Left renal pelvis (tissue), 4 donors: ENCODE measurements at regions not wholly inside any gene's neighbourhood (a gene's known extent, or its start where the extent isn't known, plus 50 kb on each side); places are given as distances from the start of the nearest gene placed in this dataset.

Experiments used
- DNase-seq, 4 donors: peaks; one replicate each; pipeline ENCODE4 v3.0.0-alpha.2; 2013; ENCODE audit warnings: low read depth in 4 of 4, low spot score in 3 of 4

DNA sequence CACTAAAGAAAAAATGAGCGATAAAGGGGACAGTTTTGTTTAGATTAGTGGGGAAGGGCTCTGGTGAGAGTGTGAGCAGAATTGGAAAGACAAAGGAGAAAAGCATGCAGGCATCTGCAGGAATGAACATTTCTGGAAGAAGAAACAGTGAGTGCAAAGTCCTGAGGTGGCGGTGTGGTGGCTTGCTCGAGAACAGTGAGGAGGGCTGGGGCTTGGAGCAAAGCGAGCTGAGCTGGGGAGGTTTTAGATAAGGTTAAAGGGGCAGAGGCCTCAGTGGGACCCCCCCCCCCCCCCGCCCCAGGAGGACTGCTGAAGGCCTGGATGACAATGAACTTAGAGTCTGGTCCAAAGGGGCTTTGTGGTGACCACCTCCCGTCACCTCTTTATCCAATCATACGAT, 202.7 kb upstream of the MVB12B start:
- no peak for DNase-seq

DNA sequence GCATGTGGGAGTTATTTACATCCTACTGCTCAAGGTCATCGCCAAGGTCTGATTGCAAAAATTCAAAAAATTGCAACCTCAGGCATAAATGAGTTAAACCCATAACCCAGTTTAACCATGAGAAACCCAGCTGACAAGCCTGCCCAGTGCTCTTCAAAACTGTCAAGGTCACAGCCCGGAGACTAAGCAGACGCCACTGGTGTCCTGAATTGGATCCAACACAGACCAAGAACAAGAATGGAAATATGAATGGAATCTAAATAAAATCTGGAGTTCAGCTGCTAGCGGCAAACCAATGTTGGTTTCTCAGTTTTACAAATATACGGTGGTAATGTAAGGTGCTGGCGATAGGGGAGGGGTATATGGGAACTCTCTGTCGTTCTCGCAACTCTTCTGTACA, 201.5 kb upstream of the MVB12B start:
- no peak for DNase-seq

DNA sequence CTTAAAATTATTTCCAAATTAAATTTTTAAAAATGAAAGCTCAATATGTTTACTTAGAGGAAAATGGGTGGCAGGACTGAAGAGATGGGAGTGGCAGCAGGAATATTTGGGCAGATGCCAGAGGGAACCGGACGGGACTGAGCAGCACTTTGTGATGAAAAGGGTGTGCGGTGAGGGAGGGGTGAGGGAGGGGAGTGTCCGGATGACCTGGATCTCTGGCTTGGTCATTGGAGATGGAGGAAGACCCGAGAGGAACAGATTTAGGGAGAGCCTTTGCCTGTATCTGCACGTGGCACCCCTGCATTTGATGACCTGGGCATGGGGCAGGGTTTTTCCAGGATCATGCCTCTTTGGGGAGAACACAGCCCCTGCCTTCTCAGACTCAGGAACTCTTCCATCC, 201.1 kb upstream of the MVB12B start:
- no peak for DNase-seq

DNA sequence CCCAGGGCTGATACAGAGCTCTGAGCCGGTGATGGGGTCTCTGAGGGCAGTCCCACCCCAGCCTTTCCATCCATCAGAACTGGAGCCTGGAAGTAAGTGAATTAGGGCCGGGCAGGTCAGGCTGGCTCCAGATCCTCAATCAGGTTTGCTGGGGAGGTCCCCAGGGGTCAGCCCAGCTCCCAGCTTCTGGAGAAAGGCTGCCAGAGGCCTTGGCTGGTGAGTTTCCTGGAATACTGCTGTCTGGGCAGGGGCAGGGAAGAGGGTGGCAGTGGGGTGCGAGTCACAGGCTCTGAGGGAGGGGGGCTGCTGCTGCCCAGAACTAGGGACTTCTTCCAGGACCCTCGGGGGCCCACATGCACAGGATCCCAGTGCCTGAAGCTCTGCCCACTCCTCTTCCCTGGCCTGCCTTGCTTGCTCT, 200.6 kb upstream of the MVB12B start:
- no peak for DNase-seq

DNA sequence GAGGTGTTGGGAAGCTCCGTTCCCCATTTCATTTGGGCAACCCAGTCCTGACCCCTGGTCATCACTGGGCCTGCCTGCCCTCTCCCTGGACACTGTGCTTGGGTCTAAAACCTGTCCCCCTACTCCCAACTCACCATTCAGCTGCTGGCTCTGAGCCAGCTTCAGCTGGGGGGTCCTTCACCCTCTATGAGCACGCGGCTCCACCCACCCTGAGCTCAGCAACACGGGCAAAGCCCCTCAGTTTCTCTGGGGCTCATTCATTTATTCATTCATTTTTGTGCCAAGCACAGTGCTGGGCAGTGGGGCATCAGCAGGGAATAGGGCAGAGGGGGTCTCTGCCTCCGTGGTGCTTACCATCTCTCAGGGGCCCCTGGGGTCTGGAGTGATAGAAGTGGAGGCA, 199.8 kb upstream of the MVB12B start:
- no peak for DNase-seq

DNA sequence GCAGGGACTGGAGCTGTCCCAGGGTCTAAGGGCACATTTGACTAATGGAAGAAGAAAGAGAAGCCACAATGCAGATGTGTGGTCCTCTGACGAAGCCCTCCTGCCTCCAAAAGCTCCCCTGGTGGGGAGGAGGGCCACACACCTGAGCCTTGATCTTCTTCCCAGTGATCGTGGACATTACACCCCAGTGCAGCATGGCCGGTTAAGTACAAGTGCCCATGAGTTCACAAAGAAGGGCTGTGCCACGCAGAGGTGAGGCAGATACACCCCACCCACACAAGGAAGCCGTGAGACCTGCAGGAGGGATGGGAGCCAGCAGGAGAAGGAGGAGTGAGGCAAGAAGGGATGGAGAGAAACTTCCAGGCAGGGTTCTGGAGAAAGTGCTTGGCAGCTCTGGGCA, 199.0 kb upstream of the MVB12B start:
- DNase-seq: no peak

DNA sequence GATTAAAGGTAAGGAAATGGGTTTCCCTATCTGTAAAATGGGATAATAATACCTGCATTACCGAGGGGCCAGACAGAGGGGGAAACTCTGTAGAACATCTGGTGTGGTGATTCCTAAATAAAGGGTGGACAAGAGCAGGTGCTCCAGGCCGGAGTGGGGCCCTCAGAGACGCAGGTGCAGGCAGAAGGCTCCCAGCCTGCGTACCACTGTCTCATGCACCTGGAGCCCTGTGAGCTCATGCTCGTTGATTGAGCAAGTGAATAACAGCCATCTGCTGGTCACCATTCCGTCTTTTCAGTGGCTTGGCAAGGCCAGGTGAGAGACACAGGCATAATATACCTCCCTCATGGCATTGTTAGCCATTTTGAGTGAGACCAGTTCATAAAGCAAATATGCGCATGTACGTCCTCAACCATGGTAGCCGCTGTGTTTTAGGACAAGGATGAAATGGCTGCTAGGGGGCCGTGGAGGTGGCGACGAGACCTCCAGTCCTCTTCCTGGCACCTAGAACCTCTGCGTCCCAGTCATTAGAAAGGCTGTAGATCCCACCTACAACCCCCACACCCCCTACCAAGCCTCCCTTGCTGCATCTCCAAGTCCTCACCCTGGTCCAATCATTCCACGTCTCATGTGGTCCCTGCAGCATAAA, 198.0 kb upstream of the MVB12B start:
- no peak for DNase-seq

DNA sequence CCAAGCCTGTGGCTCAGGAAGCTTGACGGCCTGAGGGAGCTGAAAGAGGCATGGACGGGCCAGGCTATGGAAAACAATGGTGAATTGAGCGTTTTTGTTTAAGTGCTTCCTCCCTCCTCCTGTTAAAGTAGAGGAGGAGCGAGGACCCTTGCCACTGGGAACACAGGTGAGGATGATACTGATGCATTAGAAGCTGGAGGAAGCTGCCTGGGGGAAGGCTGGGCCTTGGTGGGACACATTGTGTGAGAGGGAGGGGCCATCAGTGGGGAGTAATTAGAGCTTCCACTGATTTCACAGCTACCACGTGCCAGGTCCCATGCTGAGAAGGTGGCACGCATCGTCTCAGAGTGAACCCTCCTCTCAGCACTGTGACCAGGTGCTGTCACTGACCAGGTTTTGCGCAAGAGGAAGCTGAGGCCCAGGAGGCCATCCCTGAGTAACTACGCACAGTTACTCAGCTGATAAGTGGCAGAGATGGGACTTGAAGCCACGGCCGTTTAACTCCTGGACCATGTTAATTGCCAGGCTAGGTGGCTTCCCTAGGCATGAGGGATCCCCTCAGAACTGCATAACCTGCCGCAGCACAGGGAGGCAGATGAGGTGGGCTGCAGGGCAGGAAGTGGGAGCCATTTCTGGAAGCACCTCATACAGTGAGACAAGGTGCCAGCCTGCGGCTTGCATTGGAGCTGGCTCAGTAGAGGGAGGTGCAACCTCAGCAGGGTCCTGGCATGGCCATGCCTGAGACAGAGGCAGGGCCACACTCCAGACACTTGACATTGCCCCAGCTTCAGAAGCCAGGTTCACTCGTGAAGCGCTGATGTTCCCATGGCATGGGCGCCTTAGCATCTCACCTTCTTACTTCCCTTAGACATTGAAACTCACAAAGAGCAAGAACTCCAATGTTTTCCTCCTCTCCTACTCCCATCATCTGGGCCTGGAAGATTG, 195.3 kb upstream of the MVB12B start:
- no peak for DNase-seq

DNA sequence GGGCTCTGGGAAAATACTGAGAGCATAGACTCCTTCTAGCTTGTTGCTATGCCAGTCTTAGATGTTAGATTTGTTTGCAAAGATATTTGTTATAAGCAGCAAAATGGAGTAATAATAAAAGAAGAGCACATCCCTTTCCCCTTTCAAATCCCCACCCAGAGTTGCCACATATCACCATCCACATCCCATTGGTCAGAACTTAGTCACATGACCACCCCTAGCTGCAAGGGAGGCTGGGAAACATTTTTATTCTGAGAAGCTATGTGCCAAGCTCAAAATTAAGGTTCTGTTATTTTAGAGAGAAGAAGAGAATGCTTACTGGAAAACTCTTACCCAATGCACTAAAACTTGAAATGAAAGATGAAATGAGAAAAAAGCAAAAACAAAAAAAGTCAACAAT, 193.9 kb upstream of the MVB12B start:
- no peak for DNase-seq

DNA sequence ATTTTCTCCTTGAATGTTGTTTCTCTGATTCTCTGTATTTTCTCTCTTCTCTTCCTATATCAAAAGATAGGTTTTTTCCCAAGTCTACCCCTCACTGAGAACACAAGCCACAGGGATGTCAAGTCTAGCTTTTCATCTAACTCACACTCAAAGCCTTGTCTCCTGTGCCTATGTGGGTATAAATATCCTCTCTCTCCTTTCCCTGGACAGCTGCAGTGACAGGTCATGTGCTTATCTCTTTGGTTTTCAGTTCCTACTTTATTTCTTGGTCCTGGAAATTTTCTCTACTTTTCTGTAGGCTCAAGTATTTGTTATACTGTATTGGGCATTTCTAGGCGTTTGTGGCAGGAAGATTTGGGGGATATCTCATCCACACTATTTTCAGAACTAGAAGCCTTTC, 182.4 kb upstream of the MVB12B start:
- no peak for DNase-seq

DNA sequence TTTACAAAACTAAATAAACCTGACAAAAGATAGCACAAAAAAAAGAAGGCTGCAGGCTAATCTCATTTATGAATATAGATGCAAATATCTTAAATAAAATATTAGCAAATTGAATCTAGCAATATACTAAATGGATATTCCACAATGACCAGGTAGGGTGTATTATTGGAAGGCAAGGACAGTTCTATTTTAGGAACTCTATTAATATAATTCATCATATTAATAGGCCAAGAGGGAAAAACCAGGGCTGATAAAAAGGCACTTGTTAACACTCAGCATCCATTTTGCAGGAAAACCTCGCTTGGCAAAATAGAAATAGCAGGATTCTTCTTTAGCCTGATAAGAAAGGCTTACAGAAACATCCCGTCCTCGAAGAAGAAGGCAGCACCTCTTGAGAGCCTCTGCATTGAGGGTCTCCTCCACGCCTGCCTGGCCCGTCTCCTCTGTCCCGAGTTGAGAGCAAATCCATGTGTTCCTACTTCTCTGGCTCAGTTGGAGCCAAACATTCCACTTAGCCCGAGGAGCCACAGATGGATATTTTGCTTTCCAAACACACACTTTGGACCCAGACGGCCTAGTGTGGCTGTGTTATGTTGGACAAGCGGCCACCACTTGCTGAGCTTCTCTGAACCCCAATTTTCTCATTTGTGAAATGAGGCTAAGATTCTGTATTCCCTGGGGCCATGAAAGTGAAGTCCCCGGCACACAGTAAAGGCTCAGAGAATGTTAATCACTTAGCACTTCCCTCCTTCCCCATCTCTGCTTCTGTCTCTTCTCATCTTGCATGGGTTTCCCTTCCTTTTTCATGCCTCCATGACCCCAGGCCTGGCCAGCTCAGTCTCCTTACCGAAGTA, 181.8 kb upstream of the MVB12B start:
- DNase-seq: no peak

DNA sequence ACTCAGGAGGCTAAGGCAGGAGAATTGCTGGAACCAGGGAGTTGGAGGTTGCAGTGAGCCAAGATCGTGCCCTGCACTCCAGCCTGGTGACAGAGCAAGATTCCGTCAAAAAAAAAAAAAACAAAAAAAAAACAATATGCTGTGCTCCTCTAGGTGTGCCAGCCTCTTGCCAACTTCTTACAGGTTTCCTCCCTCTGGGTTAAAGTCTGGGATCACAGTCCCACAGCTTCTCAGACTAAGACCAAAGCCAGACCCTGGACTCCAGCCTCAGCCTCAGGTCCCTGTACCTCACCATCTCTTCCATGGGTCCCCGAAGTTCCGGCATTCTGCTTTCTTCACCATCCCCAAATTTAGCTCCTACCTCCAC, 180.8 kb upstream of the MVB12B start:
- DNase-seq: no peak

DNA sequence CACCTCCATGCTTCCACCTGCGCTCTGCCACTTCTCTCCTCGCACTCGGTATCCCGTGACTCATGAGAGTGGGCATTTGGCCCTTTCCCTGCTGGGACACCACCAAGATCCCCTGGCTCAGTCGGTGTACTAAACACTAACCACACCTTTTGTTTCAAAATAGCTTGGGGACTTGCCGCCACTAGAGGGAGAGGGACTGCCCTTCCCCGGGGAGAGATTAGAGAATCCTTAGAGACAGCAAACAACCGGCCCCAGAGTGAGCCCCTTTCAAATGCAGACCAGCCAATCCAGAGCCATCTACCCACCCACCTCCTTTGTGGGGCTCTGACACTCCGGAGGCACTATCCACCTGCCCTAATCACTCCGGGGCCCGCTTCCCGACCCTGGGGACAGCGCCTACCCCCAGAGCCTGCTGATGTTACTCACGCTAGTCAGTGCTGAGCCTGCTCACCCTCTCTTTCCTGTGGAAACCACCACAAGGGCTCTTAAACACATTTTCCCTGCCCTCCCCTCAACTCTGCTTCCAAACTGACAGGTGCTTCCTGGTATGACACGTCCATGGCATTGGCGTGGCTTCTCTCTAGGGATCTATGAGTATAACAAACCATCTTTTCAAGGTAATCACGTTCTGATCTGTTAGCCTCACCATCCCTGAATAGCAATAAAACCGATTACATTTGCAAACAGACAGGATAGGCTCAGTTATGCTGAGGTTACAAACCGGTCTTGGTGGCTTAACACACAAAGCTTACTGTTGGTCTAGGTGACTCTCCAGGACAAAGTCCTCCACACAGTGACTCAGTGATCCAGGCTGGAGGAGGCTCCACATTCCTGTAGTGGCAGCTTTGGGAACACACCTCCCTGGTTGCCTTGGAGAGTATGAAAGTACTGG, 180.1 kb upstream of the MVB12B start:
- DNase-seq: no peak

DNA sequence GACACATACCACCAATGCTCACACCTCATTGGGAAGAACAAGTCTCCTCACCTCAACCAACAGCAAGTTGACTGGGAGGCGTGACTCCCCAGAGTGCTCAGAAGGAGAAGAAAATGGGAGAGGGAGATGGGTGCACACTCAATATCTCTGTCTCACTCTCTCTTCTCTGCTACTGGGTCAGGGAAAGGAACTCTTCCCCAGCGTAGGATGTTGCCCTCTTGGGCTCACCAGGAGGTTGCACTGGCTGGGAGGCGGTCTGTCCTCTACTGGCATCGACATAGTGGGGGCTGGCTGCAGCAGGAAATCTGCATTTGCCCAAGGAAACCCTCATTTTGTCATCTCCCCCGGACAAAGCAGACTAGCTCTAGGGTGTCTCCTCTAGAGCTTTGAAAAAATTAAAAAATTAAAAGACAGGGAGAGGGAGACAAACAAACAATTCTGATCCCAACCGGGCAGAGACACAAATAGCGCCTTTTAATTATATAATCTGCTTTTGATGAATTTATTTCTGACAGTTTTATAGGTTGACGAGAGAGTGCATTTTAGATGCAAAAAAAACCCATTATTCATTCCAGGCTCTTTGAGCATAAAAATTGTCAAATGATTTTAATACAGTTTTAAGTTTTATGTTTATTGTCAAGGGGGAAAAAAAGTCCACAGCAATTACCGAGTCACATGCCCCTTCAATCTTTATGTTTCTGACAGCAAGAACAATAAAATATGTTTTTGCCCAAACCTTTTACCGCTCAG, 179.3 kb upstream of the MVB12B start:
- DNase-seq: peak in 3 of 4 donors; percentile 10 to 29 (median 29)

DNA sequence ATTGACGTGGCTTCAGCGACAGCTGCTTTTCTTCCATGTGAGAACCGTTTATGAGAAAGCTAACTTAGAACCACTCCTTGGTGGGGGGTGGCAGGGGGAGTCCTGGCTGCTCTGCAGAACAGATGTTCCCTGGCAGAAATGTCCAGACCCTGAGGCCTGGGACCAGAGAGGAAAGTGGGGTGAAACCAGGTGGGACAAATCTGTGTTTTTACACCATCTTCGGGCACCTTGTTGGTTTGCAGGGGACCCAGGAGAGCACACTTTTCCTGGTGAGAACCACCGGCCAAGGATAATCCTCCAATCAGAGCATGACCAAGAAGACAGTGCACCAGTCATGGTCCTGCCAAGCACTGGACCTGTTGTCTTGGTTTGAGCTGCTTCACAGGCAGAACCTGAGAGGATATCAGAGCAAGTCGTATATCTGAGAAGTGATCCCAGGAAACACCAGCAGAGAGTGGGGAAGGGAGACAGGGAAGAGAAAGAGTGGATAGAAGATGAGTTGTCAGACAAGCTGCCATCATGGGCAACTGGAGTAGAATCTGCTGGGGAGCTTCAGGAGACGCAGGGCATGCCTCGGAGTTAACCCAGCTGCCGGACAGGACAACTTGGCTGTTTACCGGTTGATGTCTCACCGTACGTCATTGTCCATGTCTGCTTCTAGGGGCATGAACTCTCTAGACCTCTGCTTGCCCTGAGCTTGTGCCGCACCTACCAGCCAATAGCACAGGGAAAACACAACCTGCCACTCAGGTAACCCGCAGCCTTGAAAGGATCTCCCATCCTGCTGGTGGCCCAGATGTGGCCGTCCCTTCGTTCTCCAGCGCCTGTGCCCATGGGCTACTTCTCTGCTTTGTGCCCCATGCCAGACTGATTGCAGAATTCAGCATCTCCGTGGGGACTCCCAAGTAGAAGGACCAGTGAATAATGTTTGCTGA, 178.4 kb upstream of the MVB12B start:
- DNase-seq: peak in 1 of 4 donors; percentile 25

DNA sequence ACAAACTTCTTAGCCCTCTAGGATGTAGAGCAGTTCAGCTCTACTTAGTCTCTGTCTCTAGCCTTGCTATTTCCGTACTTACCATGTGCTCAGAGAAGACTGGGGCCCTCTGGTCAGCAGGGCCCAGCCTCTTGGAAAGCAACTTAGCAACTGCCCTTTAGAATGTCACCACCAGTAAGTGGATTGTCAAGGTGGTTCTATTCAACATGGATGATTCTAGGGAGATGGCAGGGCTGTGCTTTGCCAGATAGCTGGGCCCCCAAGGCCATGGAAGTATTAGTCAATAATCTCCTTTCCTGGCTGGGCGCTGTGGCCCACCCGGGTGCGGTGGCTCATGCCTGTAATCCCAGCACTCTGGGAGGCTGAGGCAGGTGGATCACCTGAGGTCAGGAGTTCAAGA, 177.6 kb upstream of the MVB12B start:
- DNase-seq: no peak

DNA sequence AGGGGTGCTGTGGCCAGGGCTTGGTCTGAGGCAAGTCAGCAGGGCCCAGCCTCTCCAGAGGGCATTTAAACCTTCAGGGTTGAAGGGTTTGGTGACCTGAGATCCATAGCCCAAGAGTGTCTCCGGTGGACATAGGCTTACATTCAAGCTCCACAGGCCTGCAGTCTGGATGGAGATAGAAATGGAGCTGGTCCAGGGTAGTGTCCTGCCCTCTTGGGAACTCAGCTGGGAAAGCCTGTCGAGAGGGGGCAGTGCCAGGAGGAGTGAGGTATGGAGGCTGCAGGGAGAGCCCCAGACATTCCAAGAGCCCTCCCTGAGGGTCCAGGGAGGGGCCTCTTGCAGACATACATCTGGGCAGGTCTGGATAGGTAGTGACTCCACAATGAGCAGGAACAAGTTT, 177.0 kb upstream of the MVB12B start:
- no peak for DNase-seq

DNA sequence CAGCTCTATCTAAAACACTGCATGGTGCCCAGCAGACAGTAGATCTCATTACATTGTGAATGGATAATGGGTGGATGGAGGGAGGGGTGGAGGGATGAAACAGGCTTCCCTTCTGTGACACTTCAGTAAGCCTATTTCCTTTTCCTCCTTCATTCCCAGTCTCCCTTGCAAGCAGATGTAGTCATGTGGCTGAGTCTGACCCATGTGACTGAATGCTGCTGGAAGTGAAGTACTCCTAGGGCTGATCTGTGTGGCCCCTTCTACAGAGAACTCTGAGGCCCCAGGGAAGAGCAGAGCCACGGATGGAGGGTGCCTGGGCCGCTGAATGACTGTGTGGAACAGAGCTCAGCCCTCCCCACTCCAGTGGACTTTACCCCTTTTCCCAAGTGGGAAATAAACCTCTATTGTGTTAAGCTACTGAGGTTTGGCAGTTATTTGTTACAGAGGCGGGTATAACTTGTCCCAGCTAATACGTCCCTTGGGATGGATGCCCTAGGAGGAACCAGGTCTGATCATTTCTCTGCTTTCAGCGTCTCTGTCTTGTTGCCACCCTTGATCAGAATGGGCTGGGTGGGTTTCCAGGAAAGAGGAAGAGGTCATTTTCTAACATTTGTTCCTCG, 176.1 kb upstream of the MVB12B start:
- no peak for DNase-seq
